GM18508 (cell line): ENCODE measurements at regions not wholly inside any gene's neighbourhood (a gene's known extent, or its start where the extent isn't known, plus 50 kb on each side); places are given as distances from the start of the nearest gene placed in this dataset.

ENCODE experiments used
- ATAC-seq: cut with Tn5 transposase; IDR thresholded peaks from one replicate; pipeline ENCODE4 v1.9.1; 2021; ENCODE audit warnings: moderate number of reproducible peaks; ENCODE audit not compliant: insufficient read depth, unreplicated experiment

DNA sequence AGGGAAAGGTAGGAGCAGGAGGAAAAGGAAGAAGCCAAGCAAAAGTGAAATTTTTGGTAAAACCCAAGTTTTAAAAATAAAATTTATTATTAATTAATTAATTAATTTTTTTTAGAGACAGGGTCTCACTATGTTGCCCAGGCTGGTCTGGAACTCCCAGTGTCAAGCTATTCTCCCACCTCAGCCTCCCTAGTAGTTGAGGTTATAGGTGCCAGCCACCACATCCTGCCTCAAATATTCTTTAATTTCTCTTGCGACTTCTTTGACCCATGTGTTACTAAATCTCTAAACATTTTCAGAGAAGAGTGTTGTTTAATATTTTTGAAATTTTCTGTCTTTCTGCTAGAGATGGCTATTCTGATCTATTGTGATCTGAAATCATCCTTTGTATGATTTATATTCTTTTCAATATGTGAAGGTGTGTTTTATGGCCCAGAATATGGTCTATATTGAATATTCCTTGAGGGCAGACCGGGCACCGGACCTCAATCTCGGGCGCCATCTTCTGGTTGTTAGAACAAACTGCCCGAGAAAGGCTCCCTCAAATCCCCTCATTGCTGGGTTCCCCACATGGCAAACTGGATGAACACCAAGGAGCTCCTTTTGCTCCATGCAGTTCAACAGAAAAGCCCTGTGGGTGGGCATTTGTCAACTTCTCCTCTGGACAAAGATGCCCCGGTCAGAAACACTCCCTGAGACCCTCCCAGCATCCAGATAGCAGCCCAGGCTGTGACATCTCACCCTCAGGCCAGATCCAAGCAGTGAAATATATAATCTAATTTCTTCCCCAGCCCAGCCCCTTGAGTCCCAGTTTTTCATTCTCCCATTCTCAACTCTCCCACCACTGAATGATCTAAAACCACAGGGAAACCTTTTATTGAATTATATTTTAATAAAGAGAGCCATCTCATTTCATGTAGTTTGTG is 110.5 kb downstream of the ASCL4 start:
- ATAC-seq, result no peak

DNA sequence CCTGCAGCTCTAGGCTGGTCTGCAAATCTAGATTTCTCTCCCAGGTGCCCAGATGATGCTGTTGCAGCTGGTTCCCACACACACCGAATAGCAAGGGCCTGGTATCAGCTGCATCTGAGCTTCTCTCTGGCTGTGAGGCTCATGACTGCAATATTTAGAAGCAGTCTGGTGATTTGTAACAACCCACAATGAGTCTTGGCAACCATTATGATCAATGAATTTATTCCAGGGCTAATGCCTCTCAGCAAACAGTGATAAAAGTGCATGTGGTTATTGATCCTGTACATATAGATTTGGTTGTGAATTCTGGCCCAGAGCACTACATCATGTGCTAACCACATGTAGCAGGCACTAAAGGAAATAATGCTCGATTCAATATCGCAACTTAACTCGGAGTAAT is 114.3 kb downstream of the ASCL4 start:
- ATAC-seq, result no peak

DNA sequence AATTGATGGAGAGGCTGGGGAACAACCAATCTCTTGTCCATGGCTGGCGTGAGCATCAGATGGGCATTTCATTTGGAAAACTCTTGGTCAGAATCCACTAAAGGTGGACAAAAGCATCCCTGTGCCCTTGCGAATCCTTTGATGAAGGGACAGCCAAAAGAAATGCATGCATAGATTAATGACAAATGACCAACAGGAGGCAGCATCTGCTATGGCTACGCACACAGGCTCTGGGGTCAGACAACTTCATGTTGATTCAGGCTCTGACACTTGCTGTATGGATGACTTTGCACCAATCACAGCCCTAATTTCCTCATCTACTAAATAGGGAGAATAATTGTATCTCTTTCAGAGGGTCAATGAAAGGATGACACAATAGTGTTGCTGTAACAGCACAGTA is 117.5 kb downstream of the ASCL4 start:
- ATAC-seq, result no peak

DNA sequence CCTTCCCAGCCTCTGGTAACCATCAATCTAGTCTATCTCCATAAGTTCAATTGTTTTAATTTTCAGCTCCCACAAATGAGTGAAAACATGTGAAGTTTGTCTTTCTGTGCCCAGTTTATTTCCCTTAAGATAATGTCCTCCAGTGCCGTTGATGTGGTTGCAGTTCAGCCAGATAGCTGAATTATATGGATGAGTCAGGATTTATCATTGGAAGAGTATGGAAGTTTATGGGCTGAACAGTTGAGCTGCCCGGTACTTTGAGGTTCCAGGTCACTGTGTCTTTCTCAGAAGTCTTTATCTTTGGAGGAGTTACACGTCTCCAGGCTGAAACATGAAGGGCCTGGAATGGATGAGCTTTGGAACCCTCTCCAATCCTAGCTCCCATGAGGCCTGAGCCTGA is 120.1 kb downstream of the ASCL4 start:
- no peak for ATAC-seq

DNA sequence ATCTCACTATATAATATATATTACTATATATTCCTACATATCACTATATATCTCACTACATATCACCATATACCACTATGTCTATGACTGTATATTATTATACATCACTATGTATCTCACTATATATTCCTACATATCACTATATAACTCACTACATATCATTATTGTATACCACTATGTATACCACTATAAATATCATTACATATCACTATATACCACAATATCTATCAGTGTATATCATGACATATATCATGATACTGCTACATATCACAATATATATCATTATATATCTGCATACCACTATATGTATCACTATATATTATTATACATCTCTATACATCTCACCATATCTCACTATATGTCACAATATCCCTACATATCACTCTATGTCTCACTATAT is 121.5 kb downstream of the ASCL4 start:
- ATAC-seq, result no peak

DNA sequence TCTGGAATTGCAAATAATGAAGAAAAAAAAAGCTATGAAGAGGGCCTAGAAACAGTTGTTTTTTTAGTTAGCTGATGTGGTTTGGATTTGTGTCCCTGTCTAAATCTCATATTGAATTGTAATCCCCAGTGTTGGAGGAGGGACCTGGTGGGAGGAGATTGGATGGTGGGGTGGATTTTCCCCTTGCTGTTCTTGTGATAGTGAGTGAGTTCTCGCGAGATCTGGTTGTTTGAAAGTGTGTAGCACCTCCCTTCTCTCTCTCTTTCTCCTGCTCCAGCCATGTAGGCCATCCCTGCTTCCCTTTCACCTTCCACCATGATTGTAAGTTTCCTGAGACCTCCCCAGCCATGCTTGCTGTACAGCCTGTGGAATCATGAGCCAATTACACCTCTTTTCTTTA is 126.1 kb downstream of the ASCL4 start:
- no peak for ATAC-seq

DNA sequence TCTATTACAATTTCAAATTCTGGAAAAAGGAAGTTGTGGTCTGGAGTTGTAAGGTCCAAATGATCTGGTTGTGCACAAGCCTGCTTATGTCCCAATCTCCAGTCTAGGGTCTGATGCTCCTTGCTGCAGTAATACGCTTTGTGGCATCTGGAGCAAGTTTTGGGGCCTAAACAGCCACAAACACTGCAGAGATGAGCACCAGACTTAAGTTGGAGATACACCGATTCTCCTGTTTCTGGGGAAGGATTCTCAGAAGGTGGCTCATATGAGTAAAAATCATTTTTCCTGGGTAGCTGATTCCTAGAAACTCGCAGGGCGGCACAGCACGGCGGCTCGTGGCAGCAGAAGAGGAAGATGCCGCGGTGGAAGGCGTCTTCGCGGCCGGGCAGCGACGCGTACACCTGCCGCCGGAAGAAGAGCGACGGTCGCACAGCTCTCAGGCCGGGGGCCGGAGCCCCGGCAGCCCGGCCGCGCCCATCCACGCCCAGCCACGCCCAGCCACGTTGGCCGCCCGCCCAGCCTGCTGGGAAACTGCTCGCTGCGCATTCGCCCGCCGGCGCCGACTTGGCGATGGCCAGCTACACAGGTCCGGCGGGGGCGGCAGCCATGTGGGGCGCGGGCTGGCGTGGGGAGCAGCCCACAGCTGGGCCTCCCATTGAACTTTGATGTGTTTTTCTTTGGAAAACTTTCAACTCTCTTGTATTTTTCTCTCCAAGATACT is 129.0 kb downstream of the ASCL4 start:
- ATAC-seq, result peak; percentile 68

DNA sequence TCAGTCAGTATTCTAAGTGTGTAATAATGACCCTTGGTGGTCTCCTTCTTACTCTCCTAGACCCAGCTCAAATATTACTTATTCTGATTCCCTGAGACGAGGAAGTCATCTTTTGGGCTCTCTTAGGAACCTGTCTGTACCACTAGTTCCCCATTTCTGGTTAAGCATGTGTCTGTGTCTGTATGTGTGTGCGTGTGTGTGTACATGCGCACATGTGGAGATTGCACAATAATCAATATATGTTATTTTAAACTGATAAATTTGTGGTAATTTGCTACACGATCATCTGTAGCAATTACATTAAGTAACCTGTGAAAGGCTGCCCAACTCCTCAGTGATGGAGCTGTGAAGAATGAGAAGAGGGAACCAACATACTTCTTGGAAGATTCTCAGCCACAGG is 132.2 kb downstream of the ASCL4 start:
- ATAC-seq, result no peak

DNA sequence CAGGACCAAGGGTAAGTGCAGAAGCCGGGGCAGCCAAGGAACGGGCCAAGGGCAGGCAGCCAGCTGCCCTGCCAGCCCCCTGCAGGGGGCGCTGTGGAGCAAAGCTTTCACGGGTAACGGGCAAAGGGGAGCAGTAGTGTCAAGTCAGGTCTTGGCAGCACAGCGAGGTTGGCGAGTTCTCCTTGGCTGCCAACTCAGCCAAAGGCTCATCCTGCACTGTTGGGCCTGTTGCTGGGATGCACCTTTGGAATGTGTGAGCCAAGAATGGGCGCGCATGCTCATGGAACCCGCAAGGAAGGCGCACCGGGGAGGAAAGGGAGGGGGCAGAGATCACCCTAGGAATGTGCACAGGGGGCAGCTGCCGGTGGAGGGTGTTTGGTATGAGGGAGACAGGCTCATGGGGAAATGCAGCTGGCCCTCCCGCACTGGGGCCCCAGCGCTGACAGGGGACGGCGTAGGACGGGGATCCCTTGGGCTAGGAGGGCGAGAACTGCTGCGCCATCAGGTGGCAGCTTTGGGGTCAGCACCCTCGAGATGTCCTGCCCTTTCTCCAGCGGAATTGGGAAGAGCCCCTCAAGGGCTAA is 138.0 kb downstream of the ASCL4 start:
- no peak for ATAC-seq

DNA sequence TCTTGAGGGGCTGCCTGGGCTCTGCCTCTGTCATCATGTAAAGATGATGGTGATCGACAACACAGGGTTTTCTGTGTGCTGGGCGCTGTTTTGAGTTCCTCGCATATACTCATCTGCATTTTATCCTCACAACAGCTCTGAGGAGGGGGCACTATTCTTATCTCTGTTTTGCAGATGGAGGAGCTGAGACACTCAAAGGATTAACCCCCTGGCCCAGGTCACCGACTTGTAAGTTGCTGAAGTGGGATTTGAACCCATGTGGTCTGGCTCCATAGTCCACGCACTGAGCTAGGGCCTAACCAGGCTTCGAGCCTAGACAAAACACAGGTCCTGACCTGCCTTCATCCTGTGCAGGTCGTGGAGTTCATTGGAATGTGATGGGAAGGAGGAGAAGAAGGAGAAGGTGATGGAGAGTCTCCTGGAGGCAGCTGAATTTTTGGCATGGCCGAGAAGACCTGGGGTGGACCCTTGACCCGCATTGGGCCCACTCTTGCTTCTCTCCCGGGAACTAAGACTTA is 140.0 kb downstream of the ASCL4 start:
- no peak for ATAC-seq

DNA sequence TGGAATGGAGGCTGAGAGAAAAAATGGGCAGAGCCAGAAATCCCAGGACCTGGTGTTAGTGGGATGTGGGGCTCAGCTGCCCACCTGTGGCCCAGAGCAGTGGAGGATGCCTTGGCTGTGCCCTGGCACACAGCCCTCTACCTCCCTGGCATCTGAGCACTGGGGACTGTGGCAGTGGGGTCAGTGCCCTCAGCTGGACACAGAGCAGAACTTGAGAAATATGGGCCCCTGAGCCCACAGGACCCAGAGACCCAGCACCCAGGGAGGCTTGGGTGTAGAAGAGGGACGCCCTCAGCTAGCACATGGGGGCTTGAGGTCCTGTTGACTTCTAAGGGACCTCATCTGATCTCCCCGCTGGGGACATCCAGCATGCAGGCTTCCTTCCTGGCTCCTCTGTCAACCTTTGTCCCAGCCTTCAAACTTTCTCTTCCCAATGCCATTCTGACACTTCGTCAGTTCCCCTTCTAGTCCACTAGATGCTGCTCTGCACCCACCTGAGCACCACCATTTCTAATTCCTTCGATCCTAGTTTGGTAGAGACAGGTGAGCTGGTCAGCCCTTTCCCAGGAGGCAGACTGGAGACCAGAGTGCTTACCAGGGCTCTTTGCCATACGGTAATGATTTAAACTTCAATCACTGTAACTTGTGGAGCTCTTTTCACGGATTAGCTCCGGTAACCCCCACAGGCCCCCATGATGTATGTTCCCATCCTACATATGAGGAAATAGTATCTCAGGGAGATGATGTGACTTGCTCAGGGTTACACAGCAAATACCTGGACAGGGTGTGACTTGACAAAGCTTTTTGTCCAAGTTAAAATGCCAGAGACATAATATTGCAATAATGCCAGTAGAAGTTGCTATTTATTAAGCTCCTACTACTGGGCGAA is 143.7 kb downstream of the ASCL4 start:
- ATAC-seq, result no peak

DNA sequence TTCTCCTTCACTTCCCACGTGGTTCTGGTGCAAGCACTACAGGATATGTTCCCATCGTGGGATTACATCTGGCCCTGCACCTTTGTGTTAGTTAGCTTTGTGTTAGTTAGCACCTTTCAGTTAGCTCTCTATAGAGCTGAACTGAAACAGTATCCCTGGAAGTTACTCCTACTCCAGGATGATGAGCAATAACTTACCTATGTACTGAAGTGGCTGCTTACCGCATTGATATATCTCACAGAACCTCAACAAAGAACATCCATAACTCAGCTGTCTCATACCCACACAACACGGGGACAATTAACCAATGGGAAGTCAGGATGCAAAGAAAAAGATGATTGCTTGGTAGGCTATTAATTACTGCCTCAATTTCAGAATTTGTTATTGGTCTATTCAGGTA is 146.6 kb downstream of the ASCL4 start:
- no peak for ATAC-seq

DNA sequence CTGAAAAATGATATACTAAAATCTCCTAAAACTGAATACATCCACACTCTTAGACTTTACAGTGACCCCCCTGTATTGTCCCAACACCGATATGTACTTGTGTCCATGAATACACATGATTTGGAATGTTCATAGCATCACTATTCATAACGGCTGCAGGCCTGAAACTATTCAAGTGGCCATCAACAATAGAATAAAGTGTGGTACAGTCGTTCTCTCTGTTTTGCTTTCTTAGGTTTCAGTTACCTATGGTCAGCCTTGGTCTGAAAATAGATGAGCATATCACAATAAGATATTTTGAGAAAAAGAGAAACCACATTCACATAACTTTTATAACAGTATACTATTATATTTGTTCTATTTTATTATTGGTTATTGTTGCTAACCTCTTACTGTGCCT is 150.6 kb downstream of the ASCL4 start:
- no peak for ATAC-seq

DNA sequence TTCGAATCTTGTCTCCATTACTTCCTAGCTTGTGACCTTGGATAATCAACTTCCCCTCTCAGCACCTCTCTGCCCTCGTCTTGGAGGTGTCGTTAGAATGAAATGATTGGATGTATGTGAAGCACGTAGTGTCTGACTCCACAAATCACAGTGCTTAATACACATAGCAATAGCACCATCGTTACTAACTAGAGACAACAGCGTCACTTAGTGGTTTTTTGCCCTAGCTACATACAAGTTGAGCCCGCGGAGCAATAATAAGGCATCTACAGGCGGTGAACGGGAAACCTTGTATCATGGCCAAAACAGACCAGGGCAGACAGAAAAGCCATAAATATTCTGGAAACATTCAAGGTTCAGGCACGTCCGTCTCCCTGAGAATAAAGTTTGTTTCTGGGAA is 154.9 kb downstream of the ASCL4 start:
- ATAC-seq, result no peak

DNA sequence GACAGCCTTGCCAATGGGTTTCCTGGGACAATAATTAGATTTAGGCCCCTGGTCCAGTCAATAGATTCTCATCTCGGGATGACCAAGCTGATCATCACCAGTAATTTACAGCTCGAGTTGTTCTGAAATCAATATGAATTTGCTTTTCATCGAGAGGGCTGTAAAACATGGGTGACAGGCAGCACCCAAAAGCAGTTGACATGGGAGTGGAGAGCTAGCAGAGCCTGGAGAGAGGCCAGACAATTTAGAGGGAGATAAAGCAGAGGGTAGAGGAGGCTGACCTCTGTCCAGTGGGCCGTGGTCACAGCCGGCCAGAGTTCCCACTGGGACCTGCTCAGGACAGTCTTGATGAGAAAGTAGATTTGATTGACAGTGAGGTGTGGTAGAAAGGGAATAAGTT is 157.3 kb downstream of the ASCL4 start:
- ATAC-seq, result no peak

DNA sequence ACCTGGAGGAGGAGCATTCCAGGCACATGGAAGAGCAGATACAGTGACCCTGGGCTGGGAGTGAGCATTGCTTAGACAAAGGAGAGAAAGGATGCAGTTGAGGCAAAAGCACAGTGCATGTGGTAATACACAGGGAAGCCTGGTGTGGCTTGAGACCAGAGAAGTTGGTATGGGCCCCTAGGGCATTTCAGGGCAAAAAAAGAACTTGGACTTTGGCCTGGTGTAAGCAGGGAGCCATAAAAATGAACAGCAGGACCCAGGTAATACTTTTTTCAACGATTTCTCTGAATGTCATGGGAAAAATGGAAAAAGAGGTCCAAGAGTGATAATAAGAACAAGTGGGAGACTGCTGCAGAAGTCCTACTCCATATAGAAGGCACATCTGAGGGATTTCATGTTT is 163.9 kb downstream of the ASCL4 start:
- no peak for ATAC-seq

DNA sequence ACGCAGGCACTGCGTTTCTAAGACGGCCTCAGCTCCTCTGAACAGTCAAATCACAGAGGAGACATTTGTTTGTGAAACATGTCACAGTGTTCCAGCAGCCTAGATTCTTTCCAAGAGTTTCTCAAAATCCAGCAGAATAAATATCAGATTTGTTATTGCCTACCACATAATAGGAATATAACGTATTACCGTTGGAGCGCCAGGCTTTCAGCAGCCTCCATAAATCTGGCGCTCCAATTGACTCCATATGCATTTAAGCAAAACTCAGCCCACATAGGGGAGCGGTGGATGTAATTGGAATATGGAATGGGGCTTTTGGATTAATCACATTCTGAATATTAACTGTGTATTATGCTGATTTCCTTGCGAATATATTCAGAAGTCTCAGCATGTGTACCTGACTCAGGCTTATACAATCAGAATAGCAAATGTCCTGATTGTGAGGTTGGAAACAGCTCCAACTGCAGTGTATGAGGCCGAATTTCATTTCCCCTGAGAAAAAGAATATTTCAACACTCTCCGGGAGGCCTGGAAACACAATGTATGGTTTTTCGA is 174.0 kb downstream of the ASCL4 start:
- ATAC-seq, result no peak

DNA sequence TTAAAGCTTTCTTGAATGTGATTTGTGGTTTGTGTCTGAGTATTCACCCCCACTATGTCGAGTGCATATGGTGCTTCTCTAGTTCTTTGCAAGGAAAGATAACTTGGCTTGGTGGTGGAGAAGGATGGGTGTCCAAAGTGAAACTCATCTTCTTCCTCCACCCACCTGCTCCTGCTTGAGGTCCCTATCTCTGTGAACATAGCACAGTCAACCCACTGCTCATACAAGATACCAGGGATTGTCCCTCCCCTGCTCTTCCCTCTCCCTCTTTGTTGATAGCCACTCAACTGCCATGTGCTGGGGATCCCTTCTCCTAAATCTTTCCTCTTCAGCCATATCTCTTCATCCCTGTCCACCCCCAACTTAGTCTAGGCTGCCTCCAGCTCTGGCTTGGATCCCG is 176.5 kb downstream of the ASCL4 start:
- no peak for ATAC-seq

DNA sequence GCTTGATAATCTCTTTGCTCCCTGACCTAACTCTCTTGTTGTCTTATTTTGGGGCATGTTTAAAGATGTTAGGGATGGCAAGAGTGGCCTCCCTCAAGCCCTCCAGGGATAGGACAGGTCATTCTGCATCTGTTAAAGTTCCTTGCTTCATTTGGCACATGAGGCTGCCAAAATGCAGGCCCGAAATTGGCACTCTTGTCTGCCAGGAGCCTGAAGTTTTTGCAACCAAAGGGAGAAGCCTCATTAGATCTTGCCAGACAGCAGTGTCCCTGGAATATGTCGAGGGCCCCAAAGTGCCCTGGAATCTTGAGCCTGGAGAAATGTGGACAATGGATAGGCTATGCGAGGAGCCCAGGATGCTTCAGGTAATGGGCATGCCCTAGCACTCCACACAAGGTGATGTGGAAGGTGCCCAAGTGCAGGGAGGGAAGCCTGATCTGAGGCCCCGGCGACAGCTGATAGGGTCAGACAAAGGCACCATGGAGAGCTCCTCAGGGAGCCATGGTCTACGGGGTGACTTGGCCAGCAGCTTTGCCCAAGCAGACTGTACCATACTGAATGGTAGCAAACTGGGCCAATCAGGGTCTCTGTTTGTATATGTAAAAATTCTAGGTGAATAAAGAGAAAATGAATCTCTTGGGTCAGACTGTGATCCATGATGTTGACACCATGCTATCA is 173.0 kb upstream of the WSCD2 start:
- no peak for ATAC-seq
